GM23338 (cell line): ENCODE measurements at regions not wholly inside any gene's neighbourhood (a gene's known extent, or its start where the extent isn't known, plus 50 kb on each side); places are given as distances from the start of the nearest gene placed in this dataset.

Source experiments
- ATAC-seq: fragments of 200-7000 bp; cut with Tn5 transposase; 3 replicates; pipeline ENCODE4 v1.9.1; 2020
- DNase-seq: peaks from one replicate; pipeline ENCODE4 v3.0.0-alpha.2; 2015; ENCODE audit warnings: low spot score
- H2AFZ ChIP-seq: fragments of 200-600 bp; sonication (generic); 2 replicates; pipeline ENCODE4 v1.8.0; 2016; ENCODE audit warnings: antibody characterized with exemption, mild to moderate bottlenecking, moderate library complexity
- H3F3A ChIP-seq: fragments of 200-600 bp; sonication (generic); replicated peaks from 2 replicates; pipeline ENCODE4 v1.8.0; 2017; ENCODE audit warnings: antibody characterized with exemption, mixed run types, low read depth
- H3K27ac ChIP-seq: fragments of 200-600 bp; sonication (generic); 2 replicates; pipeline ENCODE4 v1.6.1; 2016; ENCODE audit warnings: low read depth
- H3K27me3 ChIP-seq: fragments of 200-600 bp; sonication (generic); 2 replicates; pipeline ENCODE4 v1.8.0; 2016; ENCODE audit warnings: mild to moderate bottlenecking, mixed run types, moderate library complexity; ENCODE audit not compliant: insufficient read depth
- H3K36me3 ChIP-seq: fragments of 200-600 bp; sonication (generic); 2 replicates; pipeline ENCODE4 v1.8.0; 2016; ENCODE audit warnings: mild to moderate bottlenecking; ENCODE audit not compliant: insufficient read depth
- H3K4me1 ChIP-seq: fragments of 200-600 bp; sonication (generic); 2 replicates; pipeline ENCODE4 v1.8.0; 2016; ENCODE audit warnings: mild to moderate bottlenecking, moderate library complexity; ENCODE audit not compliant: insufficient read depth
- H3K4me2 ChIP-seq: fragments of 200-600 bp; sonication (generic); 2 replicates; pipeline ENCODE4 v1.7.1; 2017; ENCODE audit warnings: mixed run types
- H3K4me3 ChIP-seq: fragments of 200-600 bp; sonication (generic); 2 replicates; pipeline ENCODE4 v1.6.1; 2016; ENCODE audit warnings: mixed run types
- H3K79me2 ChIP-seq: fragments of 200-600 bp; sonication (generic); replicated peaks from 2 replicates; pipeline ENCODE4 v1.8.0; 2017; ENCODE audit warnings: mild to moderate bottlenecking; ENCODE audit not compliant: insufficient read depth
- H3K9me2 ChIP-seq: fragments of 200-600 bp; sonication (generic); 2 replicates; pipeline ENCODE4 v1.8.0; 2017; ENCODE audit not compliant: insufficient read depth
- H4K20me1 ChIP-seq: fragments of 200-600 bp; sonication (generic); replicated peaks from 2 replicates; pipeline ENCODE4 v1.8.0; 2017; ENCODE audit warnings: mild to moderate bottlenecking; ENCODE audit not compliant: insufficient read depth
- H3K27ac Mint-ChIP-seq: 2 replicates; pipeline ENCODE4 v1.8.0; 2020; ENCODE audit warnings: inconsistent platforms, mild to moderate bottlenecking, moderate library complexity, mixed read lengths
- H3K27me3 Mint-ChIP-seq: 3 replicates; pipeline ENCODE4 v1.8.0; 2022; ENCODE audit warnings: low read depth, mild to moderate bottlenecking, moderate library complexity, mixed read lengths, inconsistent platforms; ENCODE audit not compliant: insufficient read depth, poor library complexity
- H3K36me3 Mint-ChIP-seq: 3 replicates; pipeline ENCODE4 v1.8.0; 2021; ENCODE audit warnings: low read depth, mild to moderate bottlenecking, inconsistent platforms, moderate library complexity, mixed read lengths
- H3K4me1 Mint-ChIP-seq: 3 replicates; pipeline ENCODE4 v1.8.0; 2020; ENCODE audit warnings: mild to moderate bottlenecking, inconsistent platforms, mixed read lengths
- H3K4me3 Mint-ChIP-seq: 3 replicates; pipeline ENCODE4 v1.8.0; 2021; ENCODE audit warnings: moderate library complexity, mild to moderate bottlenecking, inconsistent platforms, mixed read lengths
- H3K9me3 Mint-ChIP-seq: 3 replicates; pipeline ENCODE4 v1.8.0; 2020; ENCODE audit warnings: moderate library complexity, mild to moderate bottlenecking, inconsistent platforms, mixed read lengths
- CREB1 ChIP-seq: fragments of 250-450 bp; sonication (Bioruptor Pico); IDR thresholded peaks from 2 replicates; pipeline ENCODE4 v1.5.0; 2020; ENCODE audit warnings: low read depth, mild to moderate bottlenecking, moderate library complexity
- EZH2 ChIP-seq: fragments of 200-600 bp; sonication (generic); IDR thresholded peaks from one replicate; pipeline ENCODE4 v1.8.0; 2017; ENCODE audit warnings: antibody characterized with exemption, mild to moderate bottlenecking, low read depth; ENCODE audit not compliant: unreplicated experiment
- EZH2phosphoT487 ChIP-seq: fragments of 200-600 bp; sonication (generic); IDR thresholded peaks from one replicate; pipeline ENCODE4 v1.8.1; 2018; ENCODE audit warnings: antibody characterized with exemption; ENCODE audit not compliant: unreplicated experiment
- JUNB ChIP-seq: IDR thresholded peaks from one replicate; pipeline ENCODE4 v1.6.1; 2016; ENCODE audit warnings: antibody characterized with exemption; ENCODE audit not compliant: unreplicated experiment
- NANOG ChIP-seq: IDR thresholded peaks from 2 replicates; pipeline ENCODE4 v1.6.1; 2016; ENCODE audit warnings: antibody characterized with exemption, borderline replicate concordance
- POLR2AphosphoS5 ChIP-seq: IDR thresholded peaks from 2 replicates; pipeline ENCODE4 v1.6.1; 2016; ENCODE audit warnings: antibody characterized with exemption, low read depth
- STAT1 ChIP-seq: IDR thresholded peaks from one replicate; pipeline ENCODE4 v1.6.1; 2016; ENCODE audit warnings: antibody characterized with exemption; ENCODE audit not compliant: unreplicated experiment
- ZNF114 ChIP-seq: fragments of 250-450 bp; sonication (Bioruptor Pico); IDR thresholded peaks from 2 replicates; pipeline ENCODE4 v1.5.0; 2020; ENCODE audit warnings: mild to moderate bottlenecking, moderate library complexity
- ZNF331 ChIP-seq: fragments of 250-450 bp; sonication (Bioruptor Pico); IDR thresholded peaks from 2 replicates; pipeline ENCODE4 v1.5.0; 2020; ENCODE audit warnings: low read depth, mild to moderate bottlenecking, moderate library complexity
- TF ChIP-seq, protein P1 (sequence below): IDR thresholded peaks from 2 replicates; pipeline ENCODE4 v1.6.1; 2016; ENCODE audit warnings: antibody characterized with exemption
- TF ChIP-seq, protein P2 (sequence below): fragments of 250-450 bp; sonication (Bioruptor Pico); IDR thresholded peaks from 2 replicates; pipeline ENCODE4 v1.5.0; 2020; ENCODE audit warnings: mild to moderate bottlenecking, moderate library complexity
- TF ChIP-seq, protein P3 (sequence below), 2 experiments: fragments of 200-600 bp in 1 of 2; sonication (generic) in 1 of 2; conservative IDR thresholded peaks; 2 replicates each; pipeline versions ENCODE4 v1.5.1 to v1.6.1; 2016 to 2017; ENCODE audit warnings: antibody characterized with exemption in 2 of 2, low read depth in 2 of 2, mild to moderate bottlenecking in 2 of 2, moderate library complexity in 1 of 2

DNA sequence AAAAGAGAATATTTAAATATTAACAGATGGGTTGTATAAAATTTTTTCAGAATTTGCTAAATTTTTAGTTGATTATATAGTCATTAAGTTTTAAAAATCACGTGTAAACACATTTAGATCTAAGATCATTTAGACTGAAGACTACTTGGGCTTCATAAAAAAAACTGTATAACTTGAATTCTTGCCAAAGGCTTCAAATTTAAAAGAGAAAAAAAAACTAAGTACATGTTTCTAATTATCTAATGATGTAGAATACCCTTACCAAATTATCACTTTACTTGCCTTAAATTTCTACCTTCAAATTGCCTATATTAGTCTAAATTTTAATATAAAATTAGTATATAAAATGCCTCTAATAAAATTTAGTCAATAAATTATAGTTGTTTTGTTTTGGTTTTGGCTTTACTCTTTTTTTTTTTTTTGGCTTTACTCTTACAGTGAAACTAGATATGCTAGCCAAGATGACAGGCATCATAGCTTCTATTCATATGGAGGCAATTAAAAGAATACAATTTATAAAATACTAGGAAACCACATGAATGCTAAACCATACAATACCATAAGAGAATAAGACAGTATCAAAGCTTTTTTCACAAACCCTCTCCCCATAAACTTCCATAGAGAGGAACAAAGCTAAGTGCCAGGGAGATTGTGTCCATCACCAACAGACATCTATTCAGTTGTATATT, 183.1 kb upstream of the KCNMB2 start:
- Histone ChIP-seq H2AFZ (no peak overlapping the region), H3K27me3 (no peaks in the 10 kb centered on the region), H3K27ac (no peak overlapping the region), H3K4me1 (peaks cover 7% of the 10 kb centered on the region; the same call in 1 of the 2 replicates), H3K36me3 (no peaks in the 10 kb centered on the region), H3K4me3 (no peak overlapping the region), H3K79me2 (no peaks in the 10 kb centered on the region), H4K20me1 (no peaks in the 10 kb centered on the region), H3K9me2 (no peaks in the 10 kb centered on the region; the same call in 1 of the 2 replicates), H3F3A (no peaks in the 10 kb centered on the region), H3K4me2 (no peak overlapping the region)
- no peak overlapping the region for H3K27ac Mint-ChIP-seq
- DNase-seq (no peak), ATAC-seq (no peak)
- H3K4me3 Mint-ChIP-seq: no peak overlapping the region
- H3K9me3 Mint-ChIP-seq: peaks cover 7% of the 10 kb centered on the region; the same call in 2 of the 3 replicates
- no peak for TF ChIP-seq CREB1 (CRISPR knock-in tag)
- TF ChIP-seq, protein P1, sequence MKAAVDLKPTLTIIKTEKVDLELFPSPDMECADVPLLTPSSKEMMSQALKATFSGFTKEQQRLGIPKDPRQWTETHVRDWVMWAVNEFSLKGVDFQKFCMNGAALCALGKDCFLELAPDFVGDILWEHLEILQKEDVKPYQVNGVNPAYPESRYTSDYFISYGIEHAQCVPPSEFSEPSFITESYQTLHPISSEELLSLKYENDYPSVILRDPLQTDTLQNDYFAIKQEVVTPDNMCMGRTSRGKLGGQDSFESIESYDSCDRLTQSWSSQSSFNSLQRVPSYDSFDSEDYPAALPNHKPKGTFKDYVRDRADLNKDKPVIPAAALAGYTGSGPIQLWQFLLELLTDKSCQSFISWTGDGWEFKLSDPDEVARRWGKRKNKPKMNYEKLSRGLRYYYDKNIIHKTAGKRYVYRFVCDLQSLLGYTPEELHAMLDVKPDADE: no peak
- no peak for TF ChIP-seq ZNF331
- H3K27me3 Mint-ChIP-seq: no peaks in the 10 kb centered on the region
- peaks cover 13% of the 10 kb centered on the region; the same call in 2 of the 3 replicates for H3K4me1 Mint-ChIP-seq
- peaks cover 4% of the 10 kb centered on the region; the same call in 1 of the 3 replicates for H3K36me3 Mint-ChIP-seq

DNA sequence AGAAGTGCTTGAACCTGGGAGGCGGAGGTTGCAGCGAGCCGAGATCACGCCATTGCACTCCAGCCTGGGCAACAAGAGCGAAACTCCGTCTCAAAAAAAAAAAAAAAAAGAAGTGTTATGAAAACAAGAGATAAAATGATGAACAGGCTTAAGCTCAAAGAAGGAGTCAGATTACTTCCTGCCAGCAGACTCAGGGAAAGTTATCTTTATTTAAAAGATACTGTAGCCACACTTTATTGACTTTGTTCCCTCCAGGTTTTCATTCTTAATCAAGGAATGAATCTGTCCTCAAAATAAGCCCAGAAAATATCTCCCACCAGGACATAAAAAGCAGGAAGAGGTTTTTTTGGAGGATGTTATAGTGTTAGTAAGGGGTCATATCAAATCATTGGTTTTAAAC, 176.5 kb upstream of the KCNMB2 start:
- Mint-ChIP-seq H3K27ac (no peak overlapping the region), H3K36me3 (peaks cover 3% of the 10 kb centered on the region; the same call in 2 of the 3 replicates), H3K4me1 (no peaks in the 10 kb centered on the region), H3K9me3 (peaks cover 12% of the 10 kb centered on the region), H3K27me3 (peaks cover 4% of the 10 kb centered on the region), H3K4me3 (no peak overlapping the region)
- DNase-seq (no peak), ATAC-seq (no peak)
- Histone ChIP-seq H3K36me3 (no peaks in the 10 kb centered on the region), H3K4me2 (no peak overlapping the region), H3F3A (no peaks in the 10 kb centered on the region), H4K20me1 (no peaks in the 10 kb centered on the region), H3K27me3 (no peaks in the 10 kb centered on the region), H3K4me1 (no peaks in the 10 kb centered on the region), H3K4me3 (no peak overlapping the region), H3K27ac (no peak overlapping the region), H2AFZ (0 out of 2 replicates have a peak overlapping the region, but pooled peaks have one; percentile 15), H3K9me2 (no peaks in the 10 kb centered on the region), H3K79me2 (no peaks in the 10 kb centered on the region)
- no peak for TF ChIP-seq EZH2
- TF ChIP-seq CREB1 (CRISPR knock-in tag): no peak
- no peak for TF ChIP-seq ZNF331
- no peak for TF ChIP-seq STAT1
- TF ChIP-seq, protein P2, sequence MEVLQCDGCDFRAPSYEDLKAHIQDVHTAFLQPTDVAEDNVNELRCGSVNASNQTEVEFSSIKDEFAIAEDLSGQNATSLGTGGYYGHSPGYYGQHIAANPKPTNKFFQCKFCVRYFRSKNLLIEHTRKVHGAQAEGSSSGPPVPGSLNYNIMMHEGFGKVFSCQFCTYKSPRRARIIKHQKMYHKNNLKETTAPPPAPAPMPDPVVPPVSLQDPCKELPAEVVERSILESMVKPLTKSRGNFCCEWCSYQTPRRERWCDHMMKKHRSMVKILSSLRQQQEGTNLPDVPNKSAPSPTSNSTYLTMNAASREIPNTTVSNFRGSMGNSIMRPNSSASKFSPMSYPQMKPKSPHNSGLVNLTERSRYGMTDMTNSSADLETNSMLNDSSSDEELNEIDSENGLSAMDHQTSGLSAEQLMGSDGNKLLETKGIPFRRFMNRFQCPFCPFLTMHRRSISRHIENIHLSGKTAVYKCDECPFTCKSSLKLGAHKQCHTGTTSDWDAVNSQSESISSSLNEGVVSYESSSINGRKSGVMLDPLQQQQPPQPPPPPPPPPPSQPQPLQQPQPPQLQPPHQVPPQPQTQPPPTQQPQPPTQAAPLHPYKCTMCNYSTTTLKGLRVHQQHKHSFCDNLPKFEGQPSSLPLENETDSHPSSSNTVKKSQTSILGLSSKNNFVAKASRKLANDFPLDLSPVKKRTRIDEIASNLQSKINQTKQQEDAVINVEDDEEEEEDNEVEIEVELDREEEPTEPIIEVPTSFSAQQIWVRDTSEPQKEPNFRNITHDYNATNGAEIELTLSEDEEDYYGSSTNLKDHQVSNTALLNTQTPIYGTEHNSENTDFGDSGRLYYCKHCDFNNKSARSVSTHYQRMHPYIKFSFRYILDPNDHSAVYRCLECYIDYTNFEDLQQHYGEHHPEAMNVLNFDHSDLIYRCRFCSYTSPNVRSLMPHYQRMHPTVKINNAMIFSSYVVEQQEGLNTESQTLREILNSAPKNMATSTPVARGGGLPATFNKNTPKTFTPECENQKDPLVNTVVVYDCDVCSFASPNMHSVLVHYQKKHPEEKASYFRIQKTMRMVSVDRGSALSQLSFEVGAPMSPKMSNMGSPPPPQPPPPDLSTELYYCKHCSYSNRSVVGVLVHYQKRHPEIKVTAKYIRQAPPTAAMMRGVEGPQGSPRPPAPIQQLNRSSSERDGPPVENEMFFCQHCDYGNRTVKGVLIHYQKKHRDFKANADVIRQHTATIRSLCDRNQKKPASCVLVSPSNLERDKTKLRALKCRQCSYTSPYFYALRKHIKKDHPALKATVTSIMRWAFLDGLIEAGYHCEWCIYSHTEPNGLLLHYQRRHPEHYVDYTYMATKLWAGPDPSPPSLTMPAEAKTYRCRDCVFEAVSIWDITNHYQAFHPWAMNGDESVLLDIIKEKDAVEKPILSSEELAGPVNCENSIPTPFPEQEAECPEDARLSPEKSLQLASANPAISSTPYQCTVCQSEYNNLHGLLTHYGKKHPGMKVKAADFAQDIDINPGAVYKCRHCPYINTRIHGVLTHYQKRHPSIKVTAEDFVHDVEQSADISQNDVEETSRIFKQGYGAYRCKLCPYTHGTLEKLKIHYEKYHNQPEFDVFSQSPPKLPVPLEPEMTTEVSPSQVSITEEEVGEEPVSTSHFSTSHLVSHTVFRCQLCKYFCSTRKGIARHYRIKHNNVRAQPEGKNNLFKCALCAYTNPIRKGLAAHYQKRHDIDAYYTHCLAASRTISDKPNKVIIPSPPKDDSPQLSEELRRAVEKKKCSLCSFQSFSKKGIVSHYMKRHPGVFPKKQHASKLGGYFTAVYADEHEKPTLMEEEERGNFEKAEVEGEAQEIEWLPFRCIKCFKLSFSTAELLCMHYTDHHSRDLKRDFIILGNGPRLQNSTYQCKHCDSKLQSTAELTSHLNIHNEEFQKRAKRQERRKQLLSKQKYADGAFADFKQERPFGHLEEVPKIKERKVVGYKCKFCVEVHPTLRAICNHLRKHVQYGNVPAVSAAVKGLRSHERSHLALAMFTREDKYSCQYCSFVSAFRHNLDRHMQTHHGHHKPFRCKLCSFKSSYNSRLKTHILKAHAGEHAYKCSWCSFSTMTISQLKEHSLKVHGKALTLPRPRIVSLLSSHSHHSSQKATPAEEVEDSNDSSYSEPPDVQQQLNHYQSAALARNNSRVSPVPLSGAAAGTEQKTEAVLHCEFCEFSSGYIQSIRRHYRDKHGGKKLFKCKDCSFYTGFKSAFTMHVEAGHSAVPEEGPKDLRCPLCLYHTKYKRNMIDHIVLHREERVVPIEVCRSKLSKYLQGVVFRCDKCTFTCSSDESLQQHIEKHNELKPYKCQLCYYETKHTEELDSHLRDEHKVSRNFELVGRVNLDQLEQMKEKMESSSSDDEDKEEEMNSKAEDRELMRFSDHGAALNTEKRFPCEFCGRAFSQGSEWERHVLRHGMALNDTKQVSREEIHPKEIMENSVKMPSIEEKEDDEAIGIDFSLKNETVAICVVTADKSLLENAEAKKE: no peak
- TF ChIP-seq, protein P3, sequence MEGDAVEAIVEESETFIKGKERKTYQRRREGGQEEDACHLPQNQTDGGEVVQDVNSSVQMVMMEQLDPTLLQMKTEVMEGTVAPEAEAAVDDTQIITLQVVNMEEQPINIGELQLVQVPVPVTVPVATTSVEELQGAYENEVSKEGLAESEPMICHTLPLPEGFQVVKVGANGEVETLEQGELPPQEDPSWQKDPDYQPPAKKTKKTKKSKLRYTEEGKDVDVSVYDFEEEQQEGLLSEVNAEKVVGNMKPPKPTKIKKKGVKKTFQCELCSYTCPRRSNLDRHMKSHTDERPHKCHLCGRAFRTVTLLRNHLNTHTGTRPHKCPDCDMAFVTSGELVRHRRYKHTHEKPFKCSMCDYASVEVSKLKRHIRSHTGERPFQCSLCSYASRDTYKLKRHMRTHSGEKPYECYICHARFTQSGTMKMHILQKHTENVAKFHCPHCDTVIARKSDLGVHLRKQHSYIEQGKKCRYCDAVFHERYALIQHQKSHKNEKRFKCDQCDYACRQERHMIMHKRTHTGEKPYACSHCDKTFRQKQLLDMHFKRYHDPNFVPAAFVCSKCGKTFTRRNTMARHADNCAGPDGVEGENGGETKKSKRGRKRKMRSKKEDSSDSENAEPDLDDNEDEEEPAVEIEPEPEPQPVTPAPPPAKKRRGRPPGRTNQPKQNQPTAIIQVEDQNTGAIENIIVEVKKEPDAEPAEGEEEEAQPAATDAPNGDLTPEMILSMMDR (conservative IDR thresholded peaks at IDR 0.05; ENCODE audit: low read depth in 2 of 2): no peak
- no peak for TF ChIP-seq EZH2phosphoT487
- TF ChIP-seq ZNF114 (CRISPR knock-in tag): no peak
- TF ChIP-seq POLR2AphosphoS5: no peak
- TF ChIP-seq JUNB: no peak
- TF ChIP-seq NANOG: no peak
